Endothelial cell of umbilical vein (primary cell): ENCODE measurements at regions not wholly inside any gene's neighbourhood (a gene's known extent, or its start where the extent isn't known, plus 50 kb on each side); places are given as distances from the start of the nearest gene placed in this dataset.

Experiments
- CTCF ChIP-seq, 2 donors: IDR thresholded peaks; 1 replicate in 1 of 2; 2 replicates in 1 of 2; pipeline ENCODE4 v1.5.1; 2011; ENCODE audit warnings: low read length in 2 of 2, mild to moderate bottlenecking in 2 of 2, moderate library complexity in 2 of 2, control low read depth in 1 of 2, inconsistent platforms in 1 of 2, low read depth in 1 of 2; ENCODE audit not compliant: insufficient read depth in 1 of 2; ENCODE audit errors: extremely low read depth in 1 of 2
- POLR2A ChIP-seq: IDR thresholded peaks from 2 replicates; pipeline ENCODE4 v1.6.1; 2012; ENCODE audit warnings: low read depth, mild to moderate bottlenecking, control low read depth, low read length
- POLR2AphosphoS5 ChIP-seq: IDR thresholded peaks from 2 replicates; pipeline ENCODE4 v1.6.1; 2012; ENCODE audit warnings: low read depth, mild to moderate bottlenecking, control low read depth, low read length, moderate library complexity; ENCODE audit not compliant: insufficient read depth

GRCh38 chr12:41769810-41770209 lies 374.9 kb downstream of the GXYLT1 start:
- no peak for TF ChIP-seq CTCF (IDR thresholded peaks at IDR 0.05; ENCODE audit: extremely low read depth in 1 of 2, insufficient read depth in 1 of 2, low read depth in 1 of 2, low read length in 2 of 2)
- no peak for TF ChIP-seq POLR2A
- no peak for TF ChIP-seq POLR2AphosphoS5
